Heart right ventricle (tissue), 16 donors: ENCODE measurements at regions not wholly inside any gene's neighbourhood (a gene's known extent, or its start where the extent isn't known, plus 50 kb on each side); places are given as distances from the start of the nearest gene placed in this dataset.

Source experiments
- ATAC-seq, 8 donors: fragments of 200-7000 bp; cut with Tn5 transposase; one replicate each; pipeline ENCODE4 v1.9.1; 2020; ENCODE audit warnings: mild to moderate bottlenecking in 8 of 8, moderate library complexity in 8 of 8, moderate number of reproducible peaks in 1 of 8
- DNase-seq, 2 donors: peaks; one replicate each; pipeline ENCODE4 v3.0.0-alpha.2; 2020
- H3K27ac ChIP-seq, 10 donors: fragments of 200-600 bp; sonication (generic) in 2 of 10; one replicate each; pipeline versions ENCODE4 v1.5.0 to v1.8.0; 2020 to 2022; ENCODE audit warnings: mild to moderate bottlenecking in 3 of 10
- H3K27me3 ChIP-seq, 7 donors: fragments of 200-600 bp; one replicate each; pipeline ENCODE4 v1.8.0; 2021 to 2022; ENCODE audit warnings: mild to moderate bottlenecking in 2 of 7
- H3K36me3 ChIP-seq, 9 donors: fragments of 200-600 bp; sonication (generic) in 1 of 9; one replicate each; pipeline versions ENCODE4 v1.5.0 to v1.8.0; 2020 to 2022; ENCODE audit warnings: mild to moderate bottlenecking in 2 of 9
- H3K4me1 ChIP-seq, 9 donors: fragments of 200-600 bp; sonication (generic) in 1 of 9; one replicate each; pipeline versions ENCODE4 v1.5.0 to v1.8.0; 2020 to 2022; ENCODE audit warnings: mild to moderate bottlenecking in 4 of 9
- H3K4me3 ChIP-seq, 10 donors: fragments of 200-600 bp; sonication (generic) in 2 of 10; one replicate each; pipeline versions ENCODE4 v1.5.0 to v1.8.0; 2020 to 2022; ENCODE audit warnings: mild to moderate bottlenecking in 7 of 10, moderate library complexity in 2 of 10
- H3K9me3 ChIP-seq, 11 donors: fragments of 200-600 bp in 10 of 11; sonication (generic) in 2 of 11; one replicate each; pipeline versions ENCODE4 v1.5.0 to v1.8.0; 2013 to 2022; ENCODE audit warnings: mild to moderate bottlenecking in 2 of 11, control low read depth in 1 of 11, moderate library complexity in 1 of 11
- WGBS, 2 donors: extraction: QIAGEN DNeasy Blood & Tissue Kit; methylation state at CpG; one replicate each; pipeline ENCODE4 v1.1.7; 2013; ENCODE audit warnings: inconsistent platforms in 1 of 2; 5-methylcytosine and 5-hydroxymethylcytosine counted together
- intact Hi-C, 10 donors: fragments of 100-400 bp; cut with DNase I; formaldehyde crosslinking; loops; one replicate each; pipeline versions ENCODE4 v1.11.1 to v1.14.2; 2022
- TF ChIP-seq, protein P1 (sequence below), 9 donors: fragments of 200-600 bp; sonication (generic) in 2 of 9; IDR thresholded peaks; one replicate each; pipeline versions ENCODE4 v1.5.0 to v1.8.0; 2021 to 2022; ENCODE audit warnings: antibody characterized with exemption in 9 of 9, mild to moderate bottlenecking in 5 of 9, moderate library complexity in 1 of 9
- donor health status: Arrhythmogenic right ventricular cardiomyopathy.
- donor health status: ischemic (EF 13 %, LVEDD 7.1; RV severe dilation, severe dysfunction).
- donor health status: healthy with polysubstance abuse.
- donor health status: DM: no; HTN: yes; CAD: no.
- donor health status: DM: no; HTN: no; CAD: no.
- donor health status: ischemic (EF 25% LVEDD 6.9; RV normal size, moderate dysfunction).
- donor health status: ischemic (EF 25% LVEDD 5.7; RV mildly dilated, moderate dysfunction).
- donor health status: healthy.
- donor health status: DM: yes; HTN: yes; CAD: no.
- donor health status: Ischemic cardiomyopathy.
- donor health status: ischemic (EF 35%, LVEDD 5.7; RV mildly dilated, moderate dysfunction).
- donor health status: nonischemic (EF 11% LVEDD 7.7; RV severe dilation, severe dysfunction).
- donor health status: DM: yes; HTN: yes; CAD: no.
- donor health status: PGD.
- donor health status: ischemic (EF 29% LVEDD 5.4; RV normal size, mild dysfunction).
- donor health status: nonischemic (EF 23%, LVEDD 6.1; RV moderate dilation, normal function).

DNA sequence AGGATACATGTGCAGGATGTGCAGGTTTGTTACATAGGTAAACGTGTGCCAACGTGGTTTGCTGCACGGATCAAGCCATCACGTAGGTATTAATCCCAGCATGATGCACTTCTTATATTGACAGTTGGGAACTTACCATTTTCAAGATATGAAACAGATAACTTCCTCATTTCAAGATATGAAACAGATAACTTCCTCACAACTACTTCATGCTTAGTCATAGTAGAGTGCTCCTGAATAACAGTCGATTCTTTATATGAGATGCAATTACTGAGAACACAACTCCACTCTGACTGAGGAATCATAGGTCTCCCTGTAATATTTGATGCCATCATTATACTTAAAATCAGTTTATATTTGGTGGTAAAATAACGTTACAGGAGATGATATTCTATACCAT, 1124.3 kb downstream of the AMY1C start:
- H3K36me3 ChIP-seq, result no peaks in the 10 kb centered on the region
- no peaks in the 10 kb centered on the region for H3K27me3 ChIP-seq
- intact Hi-C loops, result no loop called here
- TF ChIP-seq, protein P1, sequence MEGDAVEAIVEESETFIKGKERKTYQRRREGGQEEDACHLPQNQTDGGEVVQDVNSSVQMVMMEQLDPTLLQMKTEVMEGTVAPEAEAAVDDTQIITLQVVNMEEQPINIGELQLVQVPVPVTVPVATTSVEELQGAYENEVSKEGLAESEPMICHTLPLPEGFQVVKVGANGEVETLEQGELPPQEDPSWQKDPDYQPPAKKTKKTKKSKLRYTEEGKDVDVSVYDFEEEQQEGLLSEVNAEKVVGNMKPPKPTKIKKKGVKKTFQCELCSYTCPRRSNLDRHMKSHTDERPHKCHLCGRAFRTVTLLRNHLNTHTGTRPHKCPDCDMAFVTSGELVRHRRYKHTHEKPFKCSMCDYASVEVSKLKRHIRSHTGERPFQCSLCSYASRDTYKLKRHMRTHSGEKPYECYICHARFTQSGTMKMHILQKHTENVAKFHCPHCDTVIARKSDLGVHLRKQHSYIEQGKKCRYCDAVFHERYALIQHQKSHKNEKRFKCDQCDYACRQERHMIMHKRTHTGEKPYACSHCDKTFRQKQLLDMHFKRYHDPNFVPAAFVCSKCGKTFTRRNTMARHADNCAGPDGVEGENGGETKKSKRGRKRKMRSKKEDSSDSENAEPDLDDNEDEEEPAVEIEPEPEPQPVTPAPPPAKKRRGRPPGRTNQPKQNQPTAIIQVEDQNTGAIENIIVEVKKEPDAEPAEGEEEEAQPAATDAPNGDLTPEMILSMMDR (IDR thresholded peaks at IDR 0.05), result no peak
- peaks cover 0 to 3% (median 0%) of the 10 kb centered on the region in 11 donors for H3K9me3 ChIP-seq
- H3K27ac ChIP-seq, result no peak overlapping the region
- 77 to 82% methylated on average over 6 of the region's 6 CpGs for WGBS, 2 donors
- H3K4me1 ChIP-seq, result no peaks in the 10 kb centered on the region
- no peak overlapping the region for H3K4me3 ChIP-seq
- ATAC-seq (no peak), DNase-seq (no peak)

DNA sequence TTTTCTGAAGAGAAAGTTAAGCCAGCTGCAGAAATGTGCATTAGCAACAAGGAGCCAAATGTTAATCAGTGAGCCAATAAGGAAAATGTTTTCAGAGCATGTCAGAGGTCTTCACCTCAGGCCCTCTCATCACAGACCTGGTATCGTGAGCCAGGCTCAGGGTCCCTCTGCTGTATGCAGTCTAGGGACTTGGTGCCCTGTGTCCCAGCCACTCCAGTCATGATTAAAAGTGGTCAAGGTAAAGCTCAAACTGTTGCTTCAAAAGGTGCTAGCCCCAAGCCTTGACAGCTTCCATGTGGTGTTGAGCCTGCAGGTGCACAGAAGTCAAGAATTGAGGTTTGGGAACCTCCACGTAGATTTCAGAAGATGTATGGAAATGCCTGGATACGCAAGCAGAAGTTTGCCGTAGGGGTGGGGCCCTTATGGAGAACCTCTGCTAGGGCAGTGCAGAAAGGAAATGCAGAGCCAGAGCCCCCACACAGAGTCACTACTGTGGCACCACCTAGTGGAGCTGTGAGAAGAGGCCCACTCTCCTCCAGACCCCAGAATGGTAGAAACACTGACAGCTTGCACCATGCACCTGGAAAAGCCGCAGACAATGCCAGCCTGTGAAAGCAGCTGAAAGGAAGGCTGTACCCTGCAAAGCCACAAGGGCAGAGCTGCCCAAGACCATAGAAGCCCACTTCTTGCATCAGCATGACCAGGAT, 1128.7 kb downstream of the AMY1C start:
- intact Hi-C loops, result no loop called here
- DNase-seq (no peak), ATAC-seq (no peak)
- Histone ChIP-seq H3K27me3 (no peaks in the 10 kb centered on the region), H3K36me3 (no peaks in the 10 kb centered on the region), H3K27ac (no peak overlapping the region), H3K4me1 (no peaks in the 10 kb centered on the region), H3K9me3 (no peaks in the 10 kb centered on the region), H3K4me3 (no peak overlapping the region)
- TF ChIP-seq, protein P1 (IDR thresholded peaks at IDR 0.05), result no peak
- WGBS, 2 donors, result 40 to 75% methylated on average over 5 of the region's 5 CpGs

DNA sequence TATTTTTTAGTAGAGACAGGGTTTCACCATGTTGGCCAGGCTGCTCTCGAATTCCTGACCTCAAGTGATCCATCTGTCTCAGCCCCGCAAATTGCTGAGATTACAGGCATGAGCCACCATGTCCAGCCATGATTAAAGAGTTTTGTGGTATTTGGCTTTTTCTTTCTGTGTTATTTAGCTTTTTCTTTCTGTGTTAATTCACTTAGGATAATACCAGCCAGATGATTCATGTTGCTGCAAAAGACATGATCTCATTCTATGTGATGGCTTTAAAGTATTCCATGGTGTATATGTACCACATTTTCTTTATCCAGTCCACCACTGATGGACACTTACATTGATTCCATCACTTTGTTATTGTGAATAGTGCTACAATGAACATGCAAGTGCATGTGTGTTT, 1135.2 kb downstream of the AMY1C start:
- H3K36me3 ChIP-seq, result no peaks in the 10 kb centered on the region
- H3K27ac ChIP-seq, result no peak overlapping the region
- H3K4me3 ChIP-seq, result no peak overlapping the region
- TF ChIP-seq, protein P1 (IDR thresholded peaks at IDR 0.05), result no peak
- DNase-seq (no peak), ATAC-seq (no peak)
- H3K27me3 ChIP-seq, result no peaks in the 10 kb centered on the region
- 71 to 81% methylated on average over 2 of the region's 2 CpGs for WGBS, 2 donors
- intact Hi-C loops, result no loop called here
- peaks cover 0 to 8% (median 0%) of the 10 kb centered on the region in 11 donors for H3K9me3 ChIP-seq
- no peaks in the 10 kb centered on the region for H3K4me1 ChIP-seq

DNA sequence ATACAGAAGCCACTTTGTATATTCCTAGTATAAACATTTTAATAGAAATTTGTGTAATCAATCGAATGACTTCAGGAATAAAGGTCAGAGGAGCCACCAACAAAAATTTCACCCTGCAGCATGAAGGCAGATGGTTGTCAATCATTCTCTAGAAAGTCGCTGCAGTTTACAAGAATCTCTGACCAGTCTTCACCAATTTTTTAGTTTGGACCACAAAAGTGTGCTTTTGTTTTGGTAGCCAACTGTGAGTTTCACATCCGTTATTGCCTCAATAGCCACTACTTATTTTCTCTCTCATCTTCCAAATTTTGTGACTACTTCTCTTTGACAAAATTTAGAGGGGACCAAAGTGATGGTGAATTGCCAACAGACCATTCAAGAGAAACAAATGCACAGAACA, 1155.6 kb downstream of the AMY1C start:
- Histone ChIP-seq H3K4me3 (no peak overlapping the region), H3K27ac (no peak overlapping the region), H3K4me1 (no peaks in the 10 kb centered on the region), H3K36me3 (no peaks in the 10 kb centered on the region), H3K9me3 (peaks cover 0 to 46% (median 6%) of the 10 kb centered on the region in 11 donors), H3K27me3 (no peaks in the 10 kb centered on the region)
- WGBS, 2 donors, result 68 to 78% methylated on average over 3 of the region's 3 CpGs
- no peak for ATAC-seq
- intact Hi-C loops, result no loop called here
- DNase-seq, result no peak
- TF ChIP-seq, protein P1 (IDR thresholded peaks at IDR 0.05), result no peak
